GM10266 (cell line): ENCODE measurements at regions not wholly inside any gene's neighbourhood (a gene's known extent, or its start where the extent isn't known, plus 50 kb on each side); places are given as distances from the start of the nearest gene placed in this dataset.

ENCODE experiments used
- DNase-seq: peaks from one replicate; pipeline ENCODE4 v3.0.0; 2012; ENCODE audit errors: extremely low spot score
- TF ChIP-seq, protein P1 (sequence below): IDR thresholded peaks from 2 replicates; pipeline ENCODE4 v1.5.1; 2012; ENCODE audit warnings: mild to moderate bottlenecking, low read depth; ENCODE audit not compliant: control insufficient read depth, insufficient read depth; ENCODE audit errors: missing control alignments

DNA sequence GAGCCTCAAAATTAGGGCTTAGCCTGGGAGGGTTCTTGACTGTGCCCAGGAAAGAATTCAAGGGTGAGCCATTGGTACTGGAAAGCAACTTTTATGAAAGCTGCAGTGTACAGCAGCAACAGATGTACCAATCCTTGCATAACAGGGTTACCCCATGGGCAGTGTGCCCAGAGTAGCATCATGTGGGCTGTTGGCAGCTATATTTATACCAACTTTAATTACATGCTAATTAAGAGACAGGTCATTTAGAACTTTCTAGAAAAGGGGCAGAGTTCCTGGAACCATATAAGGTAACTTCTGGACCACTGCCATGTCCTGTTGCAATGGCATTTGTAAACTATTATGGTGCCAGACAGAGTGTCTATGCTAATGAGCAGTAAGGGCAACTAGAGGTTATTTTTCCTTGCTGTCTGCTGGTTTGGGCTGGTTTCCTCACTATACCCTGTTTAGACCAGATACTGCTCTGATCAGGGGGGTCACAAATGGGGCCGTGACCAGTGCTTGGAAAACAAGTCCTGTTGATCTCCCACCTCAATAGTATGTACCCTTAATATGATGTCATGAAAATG lies 1120.5 kb upstream of the RAG2 start:
- no peak for DNase-seq
- TF ChIP-seq, protein P1, sequence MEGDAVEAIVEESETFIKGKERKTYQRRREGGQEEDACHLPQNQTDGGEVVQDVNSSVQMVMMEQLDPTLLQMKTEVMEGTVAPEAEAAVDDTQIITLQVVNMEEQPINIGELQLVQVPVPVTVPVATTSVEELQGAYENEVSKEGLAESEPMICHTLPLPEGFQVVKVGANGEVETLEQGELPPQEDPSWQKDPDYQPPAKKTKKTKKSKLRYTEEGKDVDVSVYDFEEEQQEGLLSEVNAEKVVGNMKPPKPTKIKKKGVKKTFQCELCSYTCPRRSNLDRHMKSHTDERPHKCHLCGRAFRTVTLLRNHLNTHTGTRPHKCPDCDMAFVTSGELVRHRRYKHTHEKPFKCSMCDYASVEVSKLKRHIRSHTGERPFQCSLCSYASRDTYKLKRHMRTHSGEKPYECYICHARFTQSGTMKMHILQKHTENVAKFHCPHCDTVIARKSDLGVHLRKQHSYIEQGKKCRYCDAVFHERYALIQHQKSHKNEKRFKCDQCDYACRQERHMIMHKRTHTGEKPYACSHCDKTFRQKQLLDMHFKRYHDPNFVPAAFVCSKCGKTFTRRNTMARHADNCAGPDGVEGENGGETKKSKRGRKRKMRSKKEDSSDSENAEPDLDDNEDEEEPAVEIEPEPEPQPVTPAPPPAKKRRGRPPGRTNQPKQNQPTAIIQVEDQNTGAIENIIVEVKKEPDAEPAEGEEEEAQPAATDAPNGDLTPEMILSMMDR, result no peak

DNA sequence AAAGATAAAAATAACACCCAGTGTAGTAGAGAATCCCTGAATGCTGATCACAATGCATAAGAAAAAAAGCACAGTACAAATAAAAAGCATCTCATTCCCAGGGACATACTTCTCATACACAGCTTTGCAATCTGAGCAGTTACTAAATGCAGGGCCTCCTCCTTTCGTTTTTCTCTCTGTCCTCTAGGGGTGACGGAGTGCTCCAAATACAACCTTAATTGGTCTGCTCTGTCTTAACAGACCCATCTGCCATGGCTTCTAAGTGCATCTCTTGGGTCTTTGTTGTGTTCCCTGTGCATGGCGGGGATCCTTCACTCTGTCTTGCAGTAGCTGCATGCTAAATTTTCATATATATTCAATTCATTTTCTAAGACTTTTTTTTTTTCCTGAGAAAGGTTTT lies 1114.2 kb upstream of the RAG2 start:
- TF ChIP-seq, protein P1, result no peak
- no peak for DNase-seq

- TF ChIP-seq, protein P1, result no peak
- no peak for DNase-seq
These were observed 1112.0 kb upstream of the RAG2 start for GRCh38 chr11:37710031-37710430.

DNA sequence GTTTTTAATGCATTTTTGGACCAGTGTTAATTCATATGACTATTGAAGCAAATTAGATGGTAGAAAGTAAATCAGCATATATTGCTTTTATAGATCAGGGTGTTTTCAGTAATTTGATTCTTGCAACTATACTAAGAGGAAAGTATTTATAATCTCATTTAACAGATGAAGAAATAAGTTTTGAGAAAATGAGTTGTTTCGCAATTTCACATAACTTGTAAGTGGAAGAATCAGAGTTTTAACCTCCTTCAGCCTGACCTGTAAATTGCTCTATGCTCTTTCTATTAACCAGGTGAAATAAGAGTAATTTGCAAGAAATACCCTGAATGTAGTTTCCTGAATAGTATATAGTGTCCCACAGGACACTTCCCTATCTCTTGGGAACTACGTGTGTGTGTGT lies 1106.8 kb upstream of the RAG2 start:
- no peak for DNase-seq
- TF ChIP-seq, protein P1, result no peak

DNA sequence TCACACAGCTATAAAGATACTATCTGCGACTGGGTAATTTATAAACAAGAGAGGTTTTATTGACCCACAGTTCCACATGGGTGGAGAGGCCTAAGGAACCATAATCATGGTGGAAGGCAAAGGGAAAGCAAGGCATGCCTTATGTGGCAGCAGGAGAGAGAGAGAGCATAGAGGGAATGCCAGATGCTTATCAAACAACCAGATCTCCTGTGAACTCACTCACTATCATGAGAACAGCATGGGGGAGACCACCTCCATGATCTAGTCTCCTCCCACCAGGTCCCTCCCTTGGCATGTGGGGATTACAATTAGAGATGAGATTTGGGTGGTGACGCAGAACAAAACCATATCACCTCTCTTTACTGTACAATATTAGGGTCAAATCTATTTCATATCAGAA lies 1101.6 kb upstream of the RAG2 start:
- DNase-seq, result no peak
- TF ChIP-seq, protein P1, result no peak

DNA sequence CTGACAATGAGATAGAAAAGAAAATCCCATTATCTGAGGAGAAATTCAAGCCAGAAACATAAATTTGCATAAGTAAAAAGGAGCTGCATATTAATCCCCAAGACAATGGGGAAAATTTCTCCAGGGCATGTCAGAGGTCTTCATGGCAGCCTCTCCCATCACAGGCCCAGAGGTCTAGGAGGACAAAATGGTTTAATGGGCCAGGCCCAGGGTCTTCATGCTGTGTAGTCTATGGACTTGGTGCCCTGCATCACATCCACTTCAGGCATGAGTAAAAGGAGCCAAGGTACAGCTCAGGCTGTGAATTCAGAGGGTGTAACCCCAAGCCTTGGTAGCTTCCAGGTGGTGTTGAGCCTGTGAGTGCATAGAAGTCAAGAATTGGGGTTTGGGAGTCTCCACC lies 1097.2 kb upstream of the RAG2 start:
- no peak for DNase-seq
- TF ChIP-seq, protein P1, result no peak

- TF ChIP-seq, protein P1, result no peak
- no peak for DNase-seq
These were observed 1091.9 kb upstream of the RAG2 start for GRCh38 chr11:37689951-37690350.
